Thymus (tissue), 11 donors: ENCODE measurements at regions not wholly inside any gene's neighbourhood (a gene's known extent, or its start where the extent isn't known, plus 50 kb on each side); places are given as distances from the start of the nearest gene placed in this dataset.

Source experiments
- DNase-seq, 9 donors: peaks; one replicate each; pipeline ENCODE4 v3.0.0-alpha.2; 2013; ENCODE audit warnings: low spot score in 9 of 9, low read depth in 6 of 9, missing footprints in 1 of 9
- H3K27ac ChIP-seq, 2 donors: one replicate each; pipeline ENCODE4 v1.5.1; 2013; ENCODE audit warnings: control low read depth in 1 of 2, low read depth in 1 of 2, low read length in 1 of 2, mild to moderate bottlenecking in 1 of 2, moderate library complexity in 1 of 2
- H3K27me3 ChIP-seq, 2 donors: one replicate each; pipeline ENCODE4 v1.5.1; 2013; ENCODE audit warnings: low read length in 1 of 2; ENCODE audit not compliant: control insufficient read depth in 2 of 2, insufficient read depth in 1 of 2
- H3K36me3 ChIP-seq, 2 donors: one replicate each; pipeline ENCODE4 v1.5.1; 2013; ENCODE audit warnings: low read length in 1 of 2, mild to moderate bottlenecking in 1 of 2, moderate library complexity in 1 of 2; ENCODE audit not compliant: control insufficient read depth in 2 of 2, insufficient read depth in 2 of 2
- H3K4me1 ChIP-seq, 2 donors: one replicate each; pipeline ENCODE4 v1.5.1; 2013; ENCODE audit warnings: low read length in 2 of 2; ENCODE audit not compliant: control insufficient read depth in 2 of 2, insufficient read depth in 2 of 2
- H3K4me3 ChIP-seq, 2 donors: one replicate each; pipeline ENCODE4 v1.5.1; 2013; ENCODE audit warnings: low read length in 2 of 2, control low read depth in 1 of 2, mild to moderate bottlenecking in 1 of 2
- H3K9me3 ChIP-seq, 2 donors: one replicate each; pipeline ENCODE4 v1.5.1; 2013; ENCODE audit warnings: low read length in 1 of 2, mild to moderate bottlenecking in 1 of 2; ENCODE audit not compliant: control insufficient read depth in 2 of 2, insufficient read depth in 1 of 2
- WGBS: extraction: QIAGEN DNeasy Blood & Tissue Kit; methylation state at CpG from one replicate; pipeline ENCODE4 v1.1.7; 2013; 5-methylcytosine and 5-hydroxymethylcytosine counted together
- donor health status: healthy.

DNA sequence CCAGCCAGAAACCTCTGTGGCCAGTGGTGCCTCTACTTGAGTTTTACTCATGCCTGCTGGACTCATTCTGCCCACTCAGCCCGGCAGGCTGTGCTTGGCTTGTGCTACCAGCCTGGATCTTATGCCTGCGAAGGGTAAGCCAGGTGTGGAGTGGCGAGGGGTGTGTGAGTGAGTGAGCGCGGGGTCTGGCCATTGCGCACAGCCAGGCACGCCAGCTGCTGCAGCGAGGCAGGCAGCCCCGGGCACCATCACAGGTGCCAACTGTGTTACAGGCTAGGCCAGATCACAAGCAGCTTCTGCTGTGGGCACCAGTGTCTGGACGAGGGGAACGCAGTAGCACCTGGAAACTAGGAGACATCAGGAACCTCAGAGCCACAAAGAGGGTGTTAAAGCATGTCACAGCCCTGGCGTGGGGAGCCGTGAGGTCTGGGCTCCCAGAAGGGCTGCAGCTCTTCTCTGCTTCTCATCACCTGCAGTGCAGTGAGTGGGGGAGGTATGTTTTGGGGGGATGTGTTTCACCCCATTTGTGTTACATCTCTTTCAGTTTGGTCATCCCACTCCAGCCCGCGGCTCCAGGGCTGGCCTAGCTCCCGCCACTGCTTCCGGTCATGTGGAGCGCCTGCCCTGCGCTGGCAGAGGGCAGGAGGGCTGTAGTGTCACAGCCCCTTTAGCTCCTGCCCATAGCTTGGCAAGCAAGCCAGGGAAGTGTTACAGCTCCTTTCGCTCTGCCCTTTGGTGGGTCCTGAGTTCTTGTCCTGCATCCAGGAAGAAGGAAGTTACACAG is 379.7 kb upstream of the IMPG1 start:
- no peaks in the 10 kb centered on the region for H3K36me3 ChIP-seq
- 90% methylated on average over 20 of the region's 20 CpGs for WGBS
- no peak overlapping the region for H3K4me3 ChIP-seq
- no peak for DNase-seq
- no peak overlapping the region for H3K27ac ChIP-seq
- peaks cover 5 to 18% of the 10 kb centered on the region in 2 donors for H3K9me3 ChIP-seq
- H3K27me3 ChIP-seq = no peaks in the 10 kb centered on the region
- H3K4me1 ChIP-seq = no peaks in the 10 kb centered on the region

DNA sequence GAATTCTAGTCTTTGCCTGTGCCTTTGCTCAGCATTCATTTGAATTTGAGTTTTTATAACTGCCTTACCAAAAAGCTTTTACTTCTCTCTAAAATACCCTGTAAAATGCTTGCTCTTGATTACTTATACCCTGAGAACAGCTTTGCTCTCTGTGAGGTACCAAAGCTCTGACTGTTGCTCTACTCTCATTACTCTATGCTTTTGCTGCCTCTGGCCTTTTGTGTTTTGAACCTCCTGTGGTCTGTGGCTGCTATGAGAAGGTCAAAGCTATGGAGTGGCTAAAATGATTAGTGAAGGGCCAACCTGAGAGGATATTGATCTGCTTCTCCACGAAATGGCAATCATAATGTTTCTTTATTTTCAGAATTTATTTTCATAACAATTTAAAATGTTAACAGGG is 375.6 kb upstream of the IMPG1 start:
- Histone ChIP-seq H3K36me3 (no peaks in the 10 kb centered on the region), H3K27ac (no peak overlapping the region)
- WGBS = 63% methylated on average over 1 of the region's 1 CpG

GRCh38 chr6:76441875-76442274 is 369.4 kb upstream of the IMPG1 start:
- H3K9me3 ChIP-seq = no peaks in the 10 kb centered on the region
- no peak overlapping the region for H3K4me3 ChIP-seq
- H3K27me3 ChIP-seq = no peaks in the 10 kb centered on the region
- no peaks in the 10 kb centered on the region for H3K36me3 ChIP-seq
- DNase-seq = no peak
- WGBS = 77% methylated on average over 3 of the region's 3 CpGs
- no peak overlapping the region for H3K27ac ChIP-seq
- H3K4me1 ChIP-seq = no peaks in the 10 kb centered on the region

More for the DNA sequence above, 375.6 kb upstream of the IMPG1 start:
- Histone ChIP-seq H3K9me3 (peaks cover 3 to 13% of the 10 kb centered on the region in 2 donors), H3K27me3 (no peaks in the 10 kb centered on the region), H3K4me3 (no peak overlapping the region), H3K4me1 (no peaks in the 10 kb centered on the region)
- no peak for DNase-seq

- Histone ChIP-seq H3K27me3 (no peaks in the 10 kb centered on the region), H3K4me1 (no peaks in the 10 kb centered on the region), H3K4me3 (no peak overlapping the region), H3K9me3 (peaks cover 2 to 3% of the 10 kb centered on the region in 2 donors), H3K27ac (no peak overlapping the region), H3K36me3 (no peaks in the 10 kb centered on the region)
- 78% methylated on average over 2 of the region's 2 CpGs for WGBS
- no peak for DNase-seq
These were observed 367.3 kb upstream of the IMPG1 start for GRCh38 chr6:76439811-76440210.

DNA sequence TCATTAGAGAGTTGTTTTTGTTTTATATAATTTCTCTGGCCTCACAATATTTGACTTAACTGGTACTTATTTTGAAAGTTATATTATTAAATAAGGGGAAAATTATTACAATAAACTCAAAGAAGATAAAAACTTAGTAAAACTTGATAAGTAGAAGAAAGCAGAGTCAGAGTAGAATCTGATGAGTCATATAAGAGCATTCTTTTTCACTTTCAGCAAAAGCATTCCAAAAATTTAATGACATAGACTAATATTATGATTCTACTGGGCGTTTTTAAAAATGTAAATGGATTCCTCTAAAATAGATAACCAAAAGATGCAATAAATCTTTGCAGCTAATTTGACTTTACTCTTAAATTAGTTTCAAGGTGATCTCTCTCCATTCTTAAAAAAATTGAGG is 366.3 kb upstream of the IMPG1 start:
- Histone ChIP-seq H3K27ac (no peak overlapping the region), H3K27me3 (no peaks in the 10 kb centered on the region), H3K36me3 (no peaks in the 10 kb centered on the region), H3K9me3 (peaks cover 2 to 3% of the 10 kb centered on the region in 2 donors), H3K4me3 (no peak overlapping the region), H3K4me1 (no peaks in the 10 kb centered on the region)
- WGBS = 83% methylated on average over 1 of the region's 1 CpG
- DNase-seq = no peak

DNA sequence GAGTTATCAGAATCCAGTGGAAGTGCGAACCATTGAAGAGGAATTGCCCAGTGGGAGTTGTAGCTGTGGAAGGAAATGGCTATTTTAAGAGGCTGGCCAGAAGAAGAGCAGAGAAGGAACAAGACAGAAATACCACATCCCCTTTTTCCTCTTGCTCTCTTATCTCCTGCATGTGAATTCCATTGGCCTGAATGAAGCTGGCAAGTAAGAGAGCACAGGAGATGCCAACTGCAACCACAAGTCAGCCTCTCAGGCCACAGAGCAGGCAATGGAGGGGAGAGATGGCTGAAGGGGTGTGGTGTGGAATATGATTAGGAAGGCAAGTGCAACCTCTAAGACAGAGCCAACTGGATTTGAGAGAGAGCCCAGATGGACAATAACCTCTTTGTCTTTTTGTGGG is 362.7 kb upstream of the IMPG1 start:
- WGBS = 46% methylated on average over 1 of the region's 1 CpG
- H3K9me3 ChIP-seq = peaks cover 2 to 3% of the 10 kb centered on the region in 2 donors
- H3K36me3 ChIP-seq = no peaks in the 10 kb centered on the region
- H3K27me3 ChIP-seq = no peaks in the 10 kb centered on the region
- no peaks in the 10 kb centered on the region for H3K4me1 ChIP-seq
- no peak overlapping the region for H3K4me3 ChIP-seq
- no peak for DNase-seq
- no peak overlapping the region for H3K27ac ChIP-seq

GRCh38 chr6:76422511-76423213 is 350.2 kb upstream of the IMPG1 start:
- no peaks in the 10 kb centered on the region for H3K36me3 ChIP-seq
- WGBS = 43% methylated on average over 2 of the region's 2 CpGs
- no peak overlapping the region for H3K27ac ChIP-seq
- H3K4me3 ChIP-seq = no peak overlapping the region
- no peak for DNase-seq
- H3K27me3 ChIP-seq = no peaks in the 10 kb centered on the region
- no peaks in the 10 kb centered on the region for H3K9me3 ChIP-seq
- H3K4me1 ChIP-seq = no peaks in the 10 kb centered on the region

- WGBS = 97% methylated on average over 2 of the region's 2 CpGs
- Histone ChIP-seq H3K4me3 (no peak overlapping the region), H3K27ac (no peak overlapping the region), H3K27me3 (no peaks in the 10 kb centered on the region), H3K9me3 (peaks cover 0 to 3% of the 10 kb centered on the region in 2 donors), H3K4me1 (no peaks in the 10 kb centered on the region), H3K36me3 (no peaks in the 10 kb centered on the region)
- no peak for DNase-seq
These were observed 347.6 kb upstream of the IMPG1 start for GRCh38 chr6:76420094-76420493.

DNA sequence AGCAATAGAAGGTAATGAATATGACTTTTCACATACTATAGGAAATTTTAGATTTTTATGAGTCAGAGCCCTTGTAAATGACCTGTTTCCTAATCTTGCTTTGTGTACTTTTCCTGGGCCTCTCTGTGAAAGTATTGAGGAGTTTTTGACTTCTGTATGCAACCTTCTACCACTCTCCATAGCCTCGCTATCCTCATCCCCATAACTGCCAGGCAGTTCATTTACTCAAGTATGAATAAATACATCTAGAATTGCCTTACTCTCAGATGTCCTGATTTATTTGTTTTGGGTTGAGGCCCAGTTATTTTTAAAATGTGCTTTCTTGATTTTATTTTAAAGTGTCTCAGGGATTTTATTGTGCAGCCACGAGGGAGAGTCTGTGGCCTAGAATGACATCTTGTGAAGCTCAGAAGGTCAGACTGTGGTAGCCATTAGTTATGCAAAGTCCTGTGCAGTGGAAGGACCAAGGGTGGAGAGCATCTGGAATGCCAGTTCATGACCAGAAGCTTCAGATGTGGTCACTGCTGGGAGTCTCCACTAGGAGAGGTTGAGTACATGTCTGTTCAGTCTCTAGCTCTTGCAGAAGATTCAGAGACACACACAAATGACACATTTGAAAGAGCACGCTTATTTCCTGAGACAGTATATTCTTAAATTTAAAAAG is 346.2 kb upstream of the IMPG1 start:
- no peaks in the 10 kb centered on the region for H3K27me3 ChIP-seq
- no peak for DNase-seq
- H3K27ac ChIP-seq = no peak overlapping the region
- WGBS = 89% methylated on average over 3 of the region's 3 CpGs
- H3K4me3 ChIP-seq = no peak overlapping the region
- H3K9me3 ChIP-seq = peaks cover 0 to 3% of the 10 kb centered on the region in 2 donors
- H3K4me1 ChIP-seq = no peaks in the 10 kb centered on the region
- no peaks in the 10 kb centered on the region for H3K36me3 ChIP-seq
